MV-4-11 (cell line): ENCODE measurements at regions not wholly inside any gene's neighbourhood (a gene's known extent, or its start where the extent isn't known, plus 50 kb on each side); places are given as distances from the start of the nearest gene placed in this dataset.

ENCODE experiments used
- DNase-seq: peaks from one replicate; lab custom pipeline; 2025; lab: John Stamatoyannopoulos, UW

GRCh38 chr2:215619022-215619958, 183.4 kb upstream of the FN1 start:
- DNase-seq = no peak

DNA sequence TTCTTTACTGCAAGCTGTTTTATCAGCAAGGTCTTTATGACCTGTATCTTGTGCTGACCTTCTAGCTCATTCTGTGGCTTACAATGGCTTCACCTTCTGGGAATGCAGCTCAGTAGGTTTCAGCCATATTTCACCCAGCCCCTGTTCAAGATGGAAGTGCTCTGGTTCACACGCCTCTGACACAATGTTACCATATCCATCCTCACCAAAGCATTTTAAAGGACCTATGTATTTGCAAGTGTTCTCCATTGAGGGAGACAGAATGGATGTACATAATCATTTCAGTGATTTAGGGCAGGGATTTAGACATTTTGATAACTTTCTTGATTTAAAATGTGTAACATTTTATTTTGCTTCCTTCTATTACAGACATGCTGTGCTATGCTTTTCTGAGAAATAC, 182.3 kb upstream of the FN1 start:
- no peak for DNase-seq

GRCh38 chr2:215617060-215617824, 181.4 kb upstream of the FN1 start:
- no peak for DNase-seq

DNA sequence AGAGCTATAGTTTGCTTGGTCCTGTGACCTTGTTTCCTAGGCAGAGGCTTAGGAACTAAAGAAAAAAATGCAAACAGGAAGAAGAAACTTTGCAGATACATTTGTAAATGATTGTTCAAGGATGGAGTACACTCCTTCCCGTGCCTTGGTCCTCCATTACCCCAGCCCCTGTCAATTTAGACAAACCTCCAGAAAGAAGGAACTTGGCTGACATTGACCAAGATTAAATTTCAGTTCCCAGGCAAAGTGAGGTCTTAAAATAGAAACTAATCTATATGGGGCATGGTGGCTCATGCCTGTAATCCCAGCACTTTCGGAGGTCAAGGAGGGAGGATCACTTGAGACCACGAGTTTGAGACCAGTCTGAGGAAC, 179.9 kb upstream of the FN1 start:
- DNase-seq = peak; percentile 87

DNA sequence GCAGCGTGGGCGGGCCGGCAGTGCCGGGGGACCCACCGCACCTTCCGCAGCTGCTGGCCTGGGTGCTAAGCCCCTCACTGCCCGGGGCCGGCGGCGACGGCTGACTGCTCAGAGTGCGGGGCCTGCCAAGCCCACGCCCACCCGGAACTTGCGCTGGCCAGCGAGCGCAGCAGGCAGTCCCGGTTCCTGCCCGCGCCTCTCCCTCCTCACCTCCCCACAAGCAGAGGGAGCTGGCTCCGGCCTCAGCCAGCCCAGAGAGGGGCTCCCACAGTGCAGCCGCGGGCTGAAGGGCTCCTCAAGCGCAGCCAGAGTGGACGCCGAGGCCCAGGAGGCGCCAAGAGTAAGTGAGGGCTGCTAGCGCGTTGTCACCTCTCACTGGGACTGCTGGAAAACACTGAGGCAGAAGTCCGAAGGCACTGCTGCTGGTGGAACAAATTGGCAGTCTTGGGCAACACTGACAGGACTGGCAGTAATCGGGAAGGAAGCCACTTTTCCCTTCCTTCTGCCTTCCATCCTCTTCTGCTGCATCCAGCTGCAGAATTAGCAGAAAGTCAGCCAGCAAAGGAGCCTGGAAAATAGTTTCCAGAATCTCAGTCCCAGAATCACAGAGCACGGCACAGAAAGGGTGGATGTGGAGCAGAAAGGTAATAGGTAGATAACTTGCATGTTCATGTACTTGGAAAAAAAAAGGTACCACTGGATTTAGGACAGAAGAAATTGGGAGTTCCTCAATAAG, 179.4 kb upstream of the FN1 start:
- no peak for DNase-seq

GRCh38 chr2:215614296-215614695, 178.4 kb upstream of the FN1 start:
- DNase-seq = no peak

- DNase-seq = no peak
Measured at GRCh38 chr2:215613888-215614287, 178.0 kb upstream of the FN1 start.

GRCh38 chr2:215613280-215613679, 177.4 kb upstream of the FN1 start:
- DNase-seq = no peak

- DNase-seq = no peak
Measured at GRCh38 chr2:215612786-215613185, 176.9 kb upstream of the FN1 start.

DNA sequence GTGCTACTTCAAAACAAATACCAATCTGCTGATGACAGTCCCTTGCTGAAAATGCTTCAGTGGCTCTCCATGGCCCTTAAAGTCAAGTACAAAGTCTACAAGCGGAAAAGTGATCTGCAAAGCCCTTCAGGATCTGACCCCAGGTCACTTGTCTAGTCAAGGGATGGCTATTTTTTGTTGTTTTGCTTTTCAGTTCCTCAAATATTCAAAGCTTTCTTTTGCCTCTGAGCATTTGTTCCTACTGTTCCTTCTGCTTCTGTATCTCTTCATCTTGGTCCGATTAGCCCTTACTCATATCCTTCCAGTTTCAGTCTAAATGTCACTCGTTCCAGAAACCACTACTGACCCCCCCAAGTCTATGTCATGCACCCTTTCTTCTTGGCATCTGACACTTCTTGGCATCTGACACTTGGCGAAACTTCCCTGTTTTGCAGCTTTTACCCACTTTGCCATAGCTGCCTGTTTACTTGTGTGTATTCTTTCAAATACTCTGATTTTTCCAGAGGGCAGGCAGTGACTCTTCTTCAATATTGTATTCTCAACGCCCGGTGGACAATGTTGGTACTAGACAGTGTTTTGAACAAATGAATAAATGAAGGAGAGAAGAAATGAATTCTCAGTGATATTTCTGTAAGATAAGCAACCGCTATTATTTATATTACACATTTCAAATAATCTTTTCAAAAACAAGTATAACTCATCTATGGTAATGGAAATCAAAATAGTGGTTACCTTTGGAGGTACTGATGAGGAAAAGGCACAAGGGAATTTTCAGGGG, 175.9 kb upstream of the FN1 start:
- peak; percentile 83 for DNase-seq

DNA sequence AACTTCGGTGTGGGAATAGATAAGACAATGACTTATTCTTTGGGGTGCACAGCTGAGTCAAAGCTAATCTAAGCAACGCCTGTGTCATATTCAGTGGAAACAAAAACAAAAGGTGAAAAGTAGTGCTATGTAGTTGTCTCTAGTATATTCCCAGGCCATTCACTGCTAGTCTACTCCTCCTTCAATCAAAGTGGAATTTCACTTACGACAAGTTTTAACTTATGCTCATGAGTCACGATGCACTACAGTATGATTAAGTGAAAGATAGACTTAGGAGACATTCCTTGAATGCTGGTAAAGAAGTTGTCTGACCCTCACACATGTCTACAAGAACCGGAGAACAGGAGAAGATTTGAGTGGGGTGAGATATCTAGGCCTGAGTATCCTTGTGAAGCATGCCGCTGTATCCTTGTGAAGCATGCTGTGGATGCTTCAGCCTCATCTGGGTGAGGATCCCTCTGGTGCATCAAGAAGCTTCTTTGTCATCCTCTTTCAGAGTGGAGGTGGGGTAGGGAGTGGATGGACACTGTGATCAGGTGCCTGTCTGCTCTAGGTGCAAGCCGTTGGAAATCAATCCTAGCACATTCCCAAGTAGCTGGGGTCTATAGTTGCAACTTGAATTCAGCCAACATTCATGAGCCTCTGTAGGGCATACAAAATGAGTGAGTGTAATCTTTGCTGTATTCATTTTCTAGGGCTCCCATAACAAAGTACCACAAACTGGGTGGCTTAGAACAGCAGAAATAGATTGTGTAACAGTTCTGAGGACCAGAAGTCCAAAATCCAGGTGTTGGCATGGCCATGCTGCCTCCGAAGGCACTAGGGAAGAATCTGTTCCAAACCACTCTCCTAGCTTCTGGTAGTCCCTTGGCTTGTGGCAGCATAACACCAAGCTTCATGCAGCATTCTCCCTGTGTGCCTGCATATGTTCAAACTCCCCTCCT, 173.5 kb upstream of the FN1 start:
- no peak for DNase-seq

DNA sequence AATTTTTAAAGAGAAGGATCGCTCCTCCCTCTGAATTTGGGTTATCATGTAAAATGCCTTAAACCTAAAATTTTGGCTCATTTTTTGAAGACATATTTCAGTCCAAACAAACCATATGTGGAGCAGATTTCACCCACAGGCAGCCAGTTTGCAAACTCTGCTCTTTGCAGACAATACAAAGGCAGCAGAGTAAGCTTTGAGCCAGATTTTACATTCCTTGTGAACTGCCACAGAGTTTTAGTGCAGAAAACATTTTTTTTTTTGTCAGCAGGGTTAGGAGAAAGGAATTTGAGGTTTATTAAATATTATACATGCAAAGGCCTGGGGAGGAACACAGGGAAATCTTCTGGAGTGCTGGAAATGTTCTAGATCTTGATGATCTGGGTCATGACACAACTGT, 171.9 kb upstream of the FN1 start:
- DNase-seq = no peak

DNA sequence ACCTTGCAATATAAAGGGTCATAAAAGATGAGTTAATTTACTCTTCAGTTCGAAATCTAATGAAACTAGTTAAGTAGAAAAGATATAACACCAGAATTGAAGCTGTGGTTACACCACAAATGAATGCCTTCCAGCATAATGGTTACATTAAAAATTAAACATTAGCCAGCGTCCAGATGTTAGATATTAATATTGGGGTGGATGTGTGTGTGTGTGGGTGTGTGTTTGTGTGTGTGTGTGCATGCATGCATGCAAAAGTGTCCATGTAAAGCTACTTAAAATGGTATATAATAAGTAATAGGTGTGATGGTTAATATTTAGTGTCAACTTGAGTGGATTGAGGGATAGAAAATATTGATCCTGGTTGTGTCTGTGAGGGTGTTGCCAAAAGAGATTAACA, 170.4 kb upstream of the FN1 start:
- DNase-seq = no peak

DNA sequence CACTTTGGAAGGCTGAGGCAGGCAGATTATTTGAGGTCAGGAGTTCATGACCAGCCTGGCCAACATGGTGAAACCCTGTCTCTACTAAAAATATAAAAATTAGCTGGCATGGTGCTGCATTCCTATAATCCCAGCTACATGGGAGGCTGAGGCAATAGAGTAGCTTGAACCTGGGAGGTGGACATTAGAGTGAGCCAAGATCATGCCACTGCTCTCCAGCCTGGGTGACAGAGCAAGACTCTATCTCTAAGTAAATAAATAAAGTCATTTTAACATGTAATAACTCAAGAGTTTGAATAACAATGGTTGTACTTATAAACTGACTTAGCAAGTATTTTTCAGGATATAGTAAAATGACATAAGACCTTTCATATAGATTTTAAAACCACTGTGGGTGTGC, 169.3 kb upstream of the FN1 start:
- no peak for DNase-seq

GRCh38 chr2:215604606-215605005, 168.7 kb upstream of the FN1 start:
- DNase-seq = peak; percentile 80

GRCh38 chr2:215603440-215603839, 167.6 kb upstream of the FN1 start:
- DNase-seq = no peak

DNA sequence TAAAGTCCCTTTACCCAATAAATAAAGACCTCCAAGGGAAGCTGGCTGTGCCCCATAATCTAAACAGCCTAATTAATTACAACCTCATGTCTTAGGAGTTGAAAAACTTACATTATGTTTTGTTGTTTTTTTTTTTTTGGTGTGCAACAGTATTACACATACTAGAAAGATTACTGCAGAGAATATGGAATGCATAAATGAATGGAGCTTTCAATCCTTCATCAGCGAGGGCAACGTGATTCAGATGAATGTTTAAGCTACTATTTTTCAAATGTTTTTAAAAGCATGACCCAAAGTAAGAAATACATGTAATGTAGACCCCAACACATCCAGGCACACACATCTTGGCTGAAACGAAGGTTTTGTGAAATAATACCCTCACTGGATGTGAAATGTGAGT, 167.1 kb upstream of the FN1 start:
- DNase-seq = no peak

GRCh38 chr2:215601990-215602721, 166.3 kb upstream of the FN1 start:
- DNase-seq = no peak

- DNase-seq = no peak
Measured at GRCh38 chr2:215601526-215601925, 165.7 kb upstream of the FN1 start.

GRCh38 chr2:215598376-215598975, 162.6 kb upstream of the FN1 start:
- no peak for DNase-seq
